ENCODE measurements at regions not wholly inside any gene's neighbourhood (a gene's known extent, or its start where the extent isn't known, plus 50 kb on each side); places are given as distances from the start of the nearest gene placed in this dataset.

GRCh38 chr3:53975382-53975781 is 83.7 kb upstream of the SELENOK start:
- ATAC-seq (ENCODE audit: insufficient number of reproducible peaks, low FRiP score, low read depth) (no peak), DNase-seq (ENCODE audit: low spot score) (no peak)
- H3K4me3 ChIP-seq: no peak overlapping the region
- H3K36me3 ChIP-seq: no peaks in the 10 kb centered on the region
- peaks cover 4% of the 10 kb centered on the region for H3K9me3 ChIP-seq
- H3K27me3 ChIP-seq (replicated peaks; ENCODE audit: insufficient read depth): no peaks in the 10 kb centered on the region
- H3K4me1 ChIP-seq (ENCODE audit: control insufficient read depth in 1 of 2, low read depth in 2 of 2): no peaks in the 10 kb centered on the region
- TF ChIP-seq CTCF (IDR thresholded peaks at IDR 0.05): no peak
- no peak overlapping the region for H3K27ac ChIP-seq

DNA sequence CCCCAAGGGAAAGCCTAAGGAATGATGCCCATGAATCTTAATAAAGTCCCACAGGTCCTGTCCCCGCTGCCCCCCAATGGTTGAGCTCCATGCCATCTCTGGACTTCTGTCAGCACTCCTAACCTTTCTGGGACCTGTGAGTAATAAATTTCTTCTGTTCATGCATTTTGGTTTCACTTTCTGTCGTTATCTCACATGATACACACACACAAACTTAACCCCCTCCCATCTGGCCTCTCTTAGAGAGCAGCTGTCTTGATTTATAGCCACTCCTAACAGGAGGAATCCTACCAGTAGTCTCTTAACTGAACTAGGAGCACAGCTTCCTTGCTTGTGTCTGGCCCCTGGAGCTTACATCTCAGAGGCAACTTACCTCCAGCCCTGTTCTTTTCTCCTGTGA is 82.7 kb upstream of the SELENOK start:
- H3K4me1 ChIP-seq (ENCODE audit: control insufficient read depth in 1 of 2, low read depth in 2 of 2): no peaks in the 10 kb centered on the region
- no peak overlapping the region for H3K27ac ChIP-seq
- H3K36me3 ChIP-seq: no peaks in the 10 kb centered on the region
- no peak for TF ChIP-seq CTCF (IDR thresholded peaks at IDR 0.05)
- DNase-seq (ENCODE audit: low spot score) (no peak), ATAC-seq (ENCODE audit: insufficient number of reproducible peaks, low FRiP score, low read depth) (no peak)
- no peak overlapping the region for H3K4me3 ChIP-seq
- peaks cover 4% of the 10 kb centered on the region for H3K9me3 ChIP-seq
- H3K27me3 ChIP-seq (replicated peaks; ENCODE audit: insufficient read depth): no peaks in the 10 kb centered on the region

GRCh38 chr3:53973905-53974304 is 82.2 kb upstream of the SELENOK start:
- no peak overlapping the region for H3K4me3 ChIP-seq
- peaks cover 4% of the 10 kb centered on the region for H3K9me3 ChIP-seq
- H3K27me3 ChIP-seq (replicated peaks; ENCODE audit: insufficient read depth): no peaks in the 10 kb centered on the region
- no peaks in the 10 kb centered on the region for H3K4me1 ChIP-seq (ENCODE audit: control insufficient read depth in 1 of 2, low read depth in 2 of 2)
- no peak for TF ChIP-seq CTCF (IDR thresholded peaks at IDR 0.05)
- no peaks in the 10 kb centered on the region for H3K36me3 ChIP-seq
- no peak for ATAC-seq (ENCODE audit: insufficient number of reproducible peaks, low FRiP score, low read depth)
- DNase-seq (ENCODE audit: low spot score): no peak
- H3K27ac ChIP-seq: no peak overlapping the region

DNA sequence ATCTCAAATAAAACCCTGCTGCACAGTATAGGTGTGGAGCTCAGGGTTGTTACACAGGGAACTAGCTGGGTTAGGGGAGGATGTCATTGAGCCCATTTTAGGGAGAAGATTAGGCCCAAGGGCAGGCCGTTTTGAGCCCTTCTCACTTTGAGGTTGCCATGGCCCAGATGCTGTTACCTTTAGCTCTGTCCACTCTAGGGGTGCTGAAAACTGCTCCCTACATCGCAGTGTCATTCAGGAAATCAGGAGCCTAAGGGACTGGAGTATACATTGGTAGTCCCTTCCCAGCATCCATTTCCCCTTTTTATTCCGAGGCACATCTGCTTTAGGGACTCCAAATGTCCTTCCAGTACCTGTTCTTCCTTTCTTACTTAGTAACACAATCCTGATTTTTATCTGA is 79.0 kb upstream of the SELENOK start:
- peaks cover 4% of the 10 kb centered on the region for H3K9me3 ChIP-seq
- no peak for TF ChIP-seq CTCF (IDR thresholded peaks at IDR 0.05)
- no peaks in the 10 kb centered on the region for H3K4me1 ChIP-seq (ENCODE audit: control insufficient read depth in 1 of 2, low read depth in 2 of 2)
- no peak overlapping the region for H3K4me3 ChIP-seq
- ATAC-seq (ENCODE audit: insufficient number of reproducible peaks, low FRiP score, low read depth) (no peak), DNase-seq (ENCODE audit: low spot score) (no peak)
- no peak overlapping the region for H3K27ac ChIP-seq
- no peaks in the 10 kb centered on the region for H3K27me3 ChIP-seq (replicated peaks; ENCODE audit: insufficient read depth)
- H3K36me3 ChIP-seq: no peaks in the 10 kb centered on the region

DNA sequence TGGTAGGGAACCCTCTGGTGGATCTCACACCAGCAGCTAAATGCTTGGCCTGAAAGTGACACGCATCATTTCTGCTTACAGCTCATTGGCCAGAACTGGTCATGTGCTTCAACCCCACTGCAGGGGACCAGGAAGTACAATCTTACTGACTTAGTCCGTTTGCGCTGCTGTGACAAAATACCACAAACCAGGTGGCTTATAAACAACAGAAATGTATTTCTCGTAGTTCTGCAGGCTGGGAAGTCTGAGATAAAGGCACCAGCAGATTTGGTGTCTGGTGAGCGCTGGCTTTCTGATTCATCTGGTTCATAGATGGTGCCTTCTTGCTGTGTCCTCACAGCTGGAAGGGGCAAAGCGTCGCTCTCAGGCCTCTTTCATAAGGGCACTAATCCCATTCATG is 77.4 kb upstream of the SELENOK start:
- no peak overlapping the region for H3K27ac ChIP-seq
- ATAC-seq (ENCODE audit: insufficient number of reproducible peaks, low FRiP score, low read depth): no peak
- H3K4me1 ChIP-seq (ENCODE audit: control insufficient read depth in 1 of 2, low read depth in 2 of 2): no peaks in the 10 kb centered on the region
- no peaks in the 10 kb centered on the region for H3K36me3 ChIP-seq
- no peak for DNase-seq (ENCODE audit: low spot score)
- no peak overlapping the region for H3K4me3 ChIP-seq
- TF ChIP-seq CTCF (IDR thresholded peaks at IDR 0.05): no peak
- H3K27me3 ChIP-seq (replicated peaks; ENCODE audit: insufficient read depth): no peaks in the 10 kb centered on the region
- H3K9me3 ChIP-seq: no peaks in the 10 kb centered on the region
